ENCODE measurements at regions not wholly inside any gene's neighbourhood (a gene's known extent, or its start where the extent isn't known, plus 50 kb on each side); places are given as distances from the start of the nearest gene placed in this dataset.

- H3K4me3 Mint-ChIP-seq (ENCODE audit: low read depth) = peak overlapping the region; percentile 61
- DNase-seq (ENCODE audit: low spot score, unreplicated experiment) = no peak
- no peaks in the 10 kb centered on the region for H3K9me3 Mint-ChIP-seq (ENCODE audit: low read depth)
- H3K27ac Mint-ChIP-seq = no peak overlapping the region
- H3K4me1 Mint-ChIP-seq (ENCODE audit: low read depth) = peaks cover 12% of the 10 kb centered on the region
- peaks cover 7% of the 10 kb centered on the region for H3K36me3 Mint-ChIP-seq (ENCODE audit: insufficient read depth)
- TF ChIP-seq, protein P1, sequence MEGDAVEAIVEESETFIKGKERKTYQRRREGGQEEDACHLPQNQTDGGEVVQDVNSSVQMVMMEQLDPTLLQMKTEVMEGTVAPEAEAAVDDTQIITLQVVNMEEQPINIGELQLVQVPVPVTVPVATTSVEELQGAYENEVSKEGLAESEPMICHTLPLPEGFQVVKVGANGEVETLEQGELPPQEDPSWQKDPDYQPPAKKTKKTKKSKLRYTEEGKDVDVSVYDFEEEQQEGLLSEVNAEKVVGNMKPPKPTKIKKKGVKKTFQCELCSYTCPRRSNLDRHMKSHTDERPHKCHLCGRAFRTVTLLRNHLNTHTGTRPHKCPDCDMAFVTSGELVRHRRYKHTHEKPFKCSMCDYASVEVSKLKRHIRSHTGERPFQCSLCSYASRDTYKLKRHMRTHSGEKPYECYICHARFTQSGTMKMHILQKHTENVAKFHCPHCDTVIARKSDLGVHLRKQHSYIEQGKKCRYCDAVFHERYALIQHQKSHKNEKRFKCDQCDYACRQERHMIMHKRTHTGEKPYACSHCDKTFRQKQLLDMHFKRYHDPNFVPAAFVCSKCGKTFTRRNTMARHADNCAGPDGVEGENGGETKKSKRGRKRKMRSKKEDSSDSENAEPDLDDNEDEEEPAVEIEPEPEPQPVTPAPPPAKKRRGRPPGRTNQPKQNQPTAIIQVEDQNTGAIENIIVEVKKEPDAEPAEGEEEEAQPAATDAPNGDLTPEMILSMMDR (IDR thresholded peaks at IDR 0.05; ENCODE audit: unreplicated experiment) = no peak
- H3K27me3 Mint-ChIP-seq = peaks cover 12% of the 10 kb centered on the region
Measured at GRCh38 chr6:169962604-169963469, 211.4 kb downstream of the ERMARD start.

DNA sequence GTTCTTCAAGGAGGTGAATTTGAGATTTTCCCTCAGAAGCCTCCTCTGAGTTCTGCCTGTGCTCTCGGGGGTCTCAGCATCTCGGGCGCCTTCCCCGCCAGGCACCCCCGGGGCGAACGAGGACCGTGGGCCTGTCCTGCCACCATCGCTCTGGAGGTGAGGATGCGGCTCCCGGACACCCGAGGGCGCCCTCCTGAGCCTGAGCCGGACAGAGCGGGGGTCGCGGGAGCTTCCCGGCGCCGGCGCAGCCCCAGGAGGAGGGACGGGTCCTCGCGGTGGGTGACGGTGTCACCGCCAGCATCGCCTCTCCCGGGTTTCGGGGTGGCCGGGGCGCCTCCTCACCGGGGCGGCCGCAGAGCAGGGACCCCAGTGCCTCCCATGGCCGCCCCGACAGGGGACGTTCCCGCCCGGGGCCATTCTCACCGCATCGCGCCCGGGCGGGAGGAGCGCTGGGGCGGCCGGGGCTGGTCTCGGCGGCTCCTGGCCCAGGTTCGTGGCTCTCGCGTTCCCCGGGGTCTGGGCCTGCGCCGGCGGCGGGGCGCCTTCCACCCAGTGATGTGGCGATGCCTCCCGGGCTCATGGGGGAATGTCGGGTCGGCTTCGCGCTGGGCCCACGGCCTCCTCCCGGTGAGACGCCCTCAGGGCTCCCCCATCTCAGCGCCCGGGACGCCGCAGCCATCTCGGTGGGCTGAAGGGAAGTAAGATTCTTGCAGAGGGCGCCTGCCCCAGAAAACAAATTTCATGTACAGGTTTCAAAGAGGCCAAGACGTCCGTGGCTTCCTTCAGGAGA lies 210.5 kb downstream of the ERMARD start:
- TF ChIP-seq, protein P1 (IDR thresholded peaks at IDR 0.05; ENCODE audit: unreplicated experiment) = peak; percentile 67
- Mint-ChIP-seq H3K36me3 (ENCODE audit: insufficient read depth) (peaks cover 7% of the 10 kb centered on the region), H3K4me3 (ENCODE audit: low read depth) (peak overlapping the region; percentile 61), H3K27me3 (peaks cover 12% of the 10 kb centered on the region), H3K9me3 (ENCODE audit: low read depth) (no peaks in the 10 kb centered on the region), H3K27ac (no peak overlapping the region), H3K4me1 (ENCODE audit: low read depth) (peaks cover 12% of the 10 kb centered on the region)
- peak; percentile 45 for DNase-seq (ENCODE audit: low spot score, unreplicated experiment)

GRCh38 chr6:169960886-169961611 lies 209.6 kb downstream of the ERMARD start:
- Mint-ChIP-seq H3K4me3 (ENCODE audit: low read depth) (peak overlapping the region; percentile 52), H3K9me3 (ENCODE audit: low read depth) (no peaks in the 10 kb centered on the region), H3K36me3 (ENCODE audit: insufficient read depth) (peaks cover 4% of the 10 kb centered on the region), H3K4me1 (ENCODE audit: low read depth) (peaks cover 12% of the 10 kb centered on the region), H3K27ac (no peak overlapping the region), H3K27me3 (peaks cover 12% of the 10 kb centered on the region)
- TF ChIP-seq, protein P1 (IDR thresholded peaks at IDR 0.05; ENCODE audit: unreplicated experiment) = no peak
- DNase-seq (ENCODE audit: low spot score, unreplicated experiment) = no peak

DNA sequence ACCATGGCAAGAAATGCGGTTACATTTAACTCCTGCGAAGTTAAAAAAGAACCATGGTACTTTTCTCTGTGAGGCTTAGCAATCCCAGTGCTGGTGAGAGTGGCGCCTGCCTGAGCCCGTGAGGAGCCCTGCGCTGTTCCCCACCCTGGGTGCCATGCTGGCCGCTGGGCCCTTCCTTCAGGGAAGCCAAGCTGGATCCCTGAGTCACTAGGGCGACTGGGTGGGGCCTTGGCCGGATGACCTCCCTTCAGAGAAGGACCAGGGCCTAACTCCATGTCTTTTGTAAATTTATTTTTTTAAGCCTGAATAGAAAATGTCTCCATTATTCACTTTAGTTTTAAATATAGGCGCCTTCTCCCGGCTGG lies 209.1 kb downstream of the ERMARD start:
- Mint-ChIP-seq H3K4me3 (ENCODE audit: low read depth) (no peak overlapping the region), H3K36me3 (ENCODE audit: insufficient read depth) (peaks cover 4% of the 10 kb centered on the region), H3K27me3 (peaks cover 12% of the 10 kb centered on the region), H3K27ac (no peak overlapping the region), H3K4me1 (ENCODE audit: low read depth) (peaks cover 12% of the 10 kb centered on the region), H3K9me3 (ENCODE audit: low read depth) (no peaks in the 10 kb centered on the region)
- TF ChIP-seq, protein P1 (IDR thresholded peaks at IDR 0.05; ENCODE audit: unreplicated experiment) = no peak
- no peak for DNase-seq (ENCODE audit: low spot score, unreplicated experiment)

DNA sequence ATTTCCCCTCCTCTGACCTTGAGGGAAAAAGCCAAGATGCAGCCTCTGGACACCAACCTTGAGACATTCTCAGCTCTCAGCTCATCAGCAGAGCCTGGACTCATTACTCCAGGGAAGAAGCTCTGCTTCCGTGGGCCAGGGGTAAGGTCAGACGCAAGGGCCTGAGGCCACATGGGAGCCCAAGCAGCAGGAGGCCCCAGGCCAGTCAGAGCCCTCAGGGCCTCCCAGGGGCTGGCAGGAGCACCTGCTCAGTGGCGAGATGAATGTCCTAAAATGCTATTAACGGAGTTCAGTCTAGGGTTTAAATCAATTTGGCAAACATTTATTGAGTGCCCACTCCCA lies 208.6 kb downstream of the ERMARD start:
- no peaks in the 10 kb centered on the region for H3K36me3 Mint-ChIP-seq (ENCODE audit: insufficient read depth)
- peaks cover 12% of the 10 kb centered on the region for H3K4me1 Mint-ChIP-seq (ENCODE audit: low read depth)
- TF ChIP-seq, protein P1 (IDR thresholded peaks at IDR 0.05; ENCODE audit: unreplicated experiment) = no peak
- no peak overlapping the region for H3K27ac Mint-ChIP-seq
- DNase-seq (ENCODE audit: low spot score, unreplicated experiment) = no peak
- no peaks in the 10 kb centered on the region for H3K9me3 Mint-ChIP-seq (ENCODE audit: low read depth)
- H3K27me3 Mint-ChIP-seq = peaks cover 7% of the 10 kb centered on the region
- H3K4me3 Mint-ChIP-seq (ENCODE audit: low read depth) = no peak overlapping the region
